ENCODE measurements at regions not wholly inside any gene's neighbourhood (a gene's known extent, or its start where the extent isn't known, plus 50 kb on each side); places are given as distances from the start of the nearest gene placed in this dataset.
"Not testable (repeated sequence)": the region's sequence is repeated elsewhere in the genome, so short reads cannot be mapped to it uniquely, and the experiment has no call there.

DNA sequence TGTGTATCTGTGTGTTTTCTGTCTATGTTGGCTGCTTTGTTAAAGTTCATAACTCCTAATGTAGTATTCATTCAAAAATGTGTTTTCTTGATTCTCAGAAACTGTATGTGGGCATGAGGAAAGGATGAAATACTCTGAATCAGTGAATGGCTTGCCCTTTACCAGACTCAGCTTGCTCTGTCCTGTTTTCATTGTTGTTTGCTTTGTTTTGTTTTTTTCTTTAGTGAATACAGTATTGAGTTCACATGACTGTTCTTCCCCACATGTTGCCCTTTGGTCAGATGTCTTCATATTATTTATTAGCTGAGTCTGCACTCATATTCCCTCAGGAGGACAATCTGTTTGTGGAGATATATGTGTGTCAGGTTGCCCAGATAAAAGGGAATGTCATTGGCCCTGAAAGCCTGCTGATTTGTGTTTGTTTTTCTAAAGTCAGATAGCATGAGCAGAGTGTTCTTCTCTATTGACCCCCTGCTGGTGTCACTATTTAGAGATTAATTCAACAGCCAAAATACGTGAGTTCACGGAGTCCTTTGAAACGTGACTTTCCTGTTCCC, 1184.4 kb downstream of the RPA4 start:
- DNase-seq = no peak

DNA sequence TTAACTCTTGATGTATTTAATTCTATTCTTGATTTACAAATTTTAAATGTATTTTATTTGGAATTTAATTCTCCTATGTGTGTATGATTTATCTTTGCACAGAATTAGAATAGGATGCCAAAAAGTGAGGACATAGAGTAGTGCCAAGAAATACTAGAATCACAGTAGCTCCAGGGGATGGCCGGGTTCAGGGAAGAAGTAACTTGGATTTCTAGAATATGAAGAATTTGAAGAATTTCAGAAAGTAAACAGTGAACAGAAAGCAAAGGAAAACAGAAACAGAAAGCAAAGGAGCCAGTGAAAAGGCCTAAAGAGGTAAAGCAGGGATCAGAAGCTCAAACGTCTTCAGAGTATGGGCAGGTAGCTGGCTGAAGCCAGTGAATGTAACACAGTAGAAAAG, 1187.6 kb downstream of the RPA4 start:
- DNase-seq = no peak

- DNase-seq = no peak
These were observed 1193.7 kb downstream of the RPA4 start for GRCh38 chrX:98077440-98077839.

DNA sequence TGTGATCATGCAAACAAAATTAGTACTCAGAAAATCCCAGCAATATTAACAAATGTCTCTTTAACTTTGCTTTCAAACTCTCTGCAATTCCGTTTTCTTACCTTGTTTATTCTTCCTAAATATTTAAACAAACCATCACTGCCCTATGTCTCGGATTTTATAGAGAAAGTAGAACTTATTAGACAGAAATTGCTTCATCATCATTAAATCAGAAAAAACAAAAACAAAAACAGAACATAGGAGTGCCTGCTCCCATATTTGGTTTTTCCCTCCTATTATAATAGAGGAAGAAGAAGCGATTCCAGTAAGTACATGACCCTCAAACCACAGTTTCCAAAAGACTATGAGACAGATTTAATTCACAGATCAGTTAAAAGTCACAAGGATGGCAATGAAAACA, 1228.0 kb downstream of the RPA4 start:
- no peak for DNase-seq

GRCh38 chrX:98114021-98114420, 1230.3 kb downstream of the RPA4 start:
- DNase-seq = no peak

DNA sequence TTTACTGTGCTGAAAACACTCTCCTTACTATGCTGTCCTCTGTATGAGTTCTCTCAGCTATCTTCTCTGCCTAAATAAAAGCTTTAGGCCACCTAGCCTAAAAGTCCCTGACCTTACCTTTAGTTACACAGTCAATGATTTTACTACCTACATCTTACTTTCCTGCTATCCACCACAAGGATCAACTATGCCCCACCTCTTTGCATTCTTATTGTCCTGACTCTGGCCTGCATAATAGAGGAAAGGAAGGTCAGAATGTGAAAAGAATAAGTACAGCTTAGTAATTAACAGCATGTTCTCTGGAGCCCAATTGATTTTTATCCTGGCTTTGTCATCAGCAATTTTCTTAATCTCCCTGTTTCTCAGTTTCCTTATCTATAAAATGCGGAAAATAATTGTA, 1257.8 kb downstream of the RPA4 start:
- DNase-seq = no peak

- DNase-seq = no peak
These were observed 1307.3 kb downstream of the RPA4 start for GRCh38 chrX:98191003-98191402.

DNA sequence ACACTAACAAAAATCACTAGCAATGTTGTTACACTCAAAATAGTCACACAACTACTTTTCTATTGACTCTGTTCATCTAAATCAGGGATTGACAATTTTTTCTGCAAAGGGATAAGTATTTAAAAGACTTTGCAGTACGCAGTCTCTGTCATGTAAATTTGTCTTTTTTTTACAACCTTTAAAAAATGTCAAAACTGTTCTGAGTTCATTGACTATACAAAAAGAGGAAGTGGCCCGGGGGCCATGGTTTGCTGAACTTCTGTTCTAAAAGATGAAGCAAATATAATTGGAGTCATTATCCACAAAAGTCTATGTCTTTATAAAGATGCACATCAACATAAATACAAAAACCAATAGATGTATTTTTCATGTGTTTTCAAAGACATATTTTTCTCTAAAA, 1310.3 kb downstream of the RPA4 start:
- no peak for DNase-seq

- no peak for DNase-seq
These were observed 1320.1 kb downstream of the RPA4 start for GRCh38 chrX:98203800-98204199.

GRCh38 chrX:98207947-98208346, 1324.2 kb downstream of the RPA4 start:
- no peak for DNase-seq

DNA sequence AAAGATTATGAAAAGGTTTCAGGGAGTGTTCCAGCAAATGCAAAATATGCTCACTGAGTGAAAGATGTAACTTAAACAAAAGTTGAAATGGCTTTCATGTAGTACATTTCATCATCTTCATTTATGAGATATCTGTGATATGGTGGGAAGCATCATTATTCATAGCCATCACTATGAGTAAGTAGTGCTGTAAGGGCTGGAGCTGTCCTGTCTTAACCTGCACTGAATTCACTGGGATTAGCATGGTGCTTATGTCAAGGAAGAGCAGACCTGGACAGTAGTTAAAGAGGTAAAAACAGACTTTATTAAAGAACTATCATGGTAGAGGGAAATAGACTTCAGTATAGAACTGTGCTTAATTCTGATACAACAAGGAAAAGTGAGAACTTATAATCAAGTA, 1347.3 kb downstream of the RPA4 start:
- no peak for DNase-seq

DNA sequence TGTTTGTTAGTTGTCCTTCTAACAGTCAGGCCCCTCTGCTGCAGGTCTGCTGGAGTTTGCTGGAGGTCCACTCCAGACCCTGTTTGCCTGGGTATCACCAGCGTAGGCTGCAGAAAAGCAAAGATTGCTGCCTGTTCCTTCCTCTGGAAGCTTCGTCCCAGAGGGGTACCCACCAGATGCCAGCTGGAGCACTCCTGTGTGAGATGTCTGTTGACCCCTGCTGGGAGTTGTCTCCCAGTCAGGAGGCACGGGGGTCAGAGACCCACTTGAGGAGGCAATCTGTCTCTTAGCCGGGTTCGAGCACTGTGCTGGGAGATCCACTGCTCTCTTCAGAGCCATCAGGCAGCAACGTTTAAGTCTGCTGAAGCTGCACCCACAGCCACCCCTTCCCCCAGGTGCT, 1356.4 kb downstream of the RPA4 start:
- not testable (repeated sequence) for DNase-seq

DNA sequence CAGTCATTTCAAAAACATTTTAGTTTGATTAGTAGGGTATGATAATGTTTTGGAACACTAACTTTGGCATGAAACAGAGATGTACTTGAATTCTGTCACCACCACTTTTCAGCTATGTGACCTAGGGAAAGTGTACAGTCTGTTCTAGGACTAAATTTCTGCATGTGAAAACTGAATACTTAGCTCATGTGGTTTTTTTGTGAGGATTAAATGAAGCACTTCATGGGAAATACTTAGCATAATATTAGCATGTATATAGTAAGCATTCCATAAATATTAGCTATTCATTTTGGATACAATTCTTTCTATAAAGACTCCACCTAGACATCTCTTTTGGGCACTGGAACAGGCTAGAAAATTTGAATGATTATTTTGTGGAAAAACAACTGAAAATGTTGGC, 1379.4 kb downstream of the RPA4 start:
- DNase-seq = no peak

GRCh38 chrX:98289726-98290125, 1406.0 kb downstream of the RPA4 start:
- DNase-seq = no peak

DNA sequence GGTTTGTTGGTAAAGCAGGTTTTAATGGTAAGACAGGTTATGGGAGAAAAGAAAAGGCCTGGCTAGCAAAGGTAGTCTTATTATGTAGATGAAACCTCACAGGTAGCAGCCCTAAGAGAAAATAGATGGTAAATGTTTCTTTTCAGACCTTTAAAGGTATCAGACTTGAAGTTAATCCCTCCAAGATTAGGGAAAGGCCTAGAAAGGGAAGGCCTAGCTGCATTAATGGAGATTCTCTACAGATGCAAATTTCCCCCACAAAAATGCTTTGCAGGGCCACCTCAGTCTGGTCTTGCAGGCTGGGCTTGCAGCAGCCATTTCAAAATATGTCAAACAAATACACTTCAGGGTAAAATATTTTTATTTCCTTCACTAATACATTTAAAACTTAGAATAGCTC, 1410.6 kb downstream of the RPA4 start:
- no peak for DNase-seq

DNA sequence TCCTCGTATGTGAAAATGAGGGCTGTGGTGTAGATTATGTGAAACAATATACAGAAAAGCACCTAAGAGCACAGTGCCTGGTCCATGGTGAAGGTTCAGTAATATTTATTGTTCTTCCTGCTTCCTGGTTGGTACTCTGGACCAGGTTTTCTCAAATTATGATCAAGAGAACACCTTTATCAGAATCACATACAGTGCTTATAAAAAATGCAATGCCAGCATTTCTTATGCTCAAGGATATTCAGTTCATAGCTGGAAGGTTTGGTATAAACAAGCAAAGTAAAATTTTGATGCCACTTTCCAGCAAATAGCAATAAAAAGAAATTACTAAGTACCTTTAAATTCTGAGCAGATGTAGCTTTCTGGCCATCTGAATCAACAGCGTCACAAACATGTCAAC, 1412.4 kb downstream of the RPA4 start:
- DNase-seq = no peak

- no peak for DNase-seq
These were observed 1416.1 kb downstream of the RPA4 start for GRCh38 chrX:98299785-98300184.

GRCh38 chrX:98300536-98300935, 1416.8 kb downstream of the RPA4 start:
- DNase-seq = not testable (repeated sequence)

DNA sequence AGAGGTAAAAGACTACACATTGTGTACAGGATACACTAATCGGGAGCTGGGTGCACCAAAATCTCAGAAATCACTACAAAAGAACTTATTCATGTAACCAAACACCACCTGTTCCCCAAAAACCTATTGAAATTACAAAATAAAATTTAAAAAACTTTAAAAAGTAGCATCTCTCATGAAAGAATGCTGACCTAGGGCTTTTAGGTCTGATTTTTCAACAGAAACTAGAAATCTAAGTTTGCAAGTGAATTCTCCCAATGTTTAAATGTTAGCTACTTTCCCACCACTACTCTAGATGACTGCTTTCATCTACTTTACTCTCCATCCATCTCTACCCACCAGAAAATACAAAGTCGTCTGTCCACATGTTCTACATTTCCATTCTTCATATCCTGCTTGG, 1447.7 kb downstream of the RPA4 start:
- DNase-seq = no peak

DNA sequence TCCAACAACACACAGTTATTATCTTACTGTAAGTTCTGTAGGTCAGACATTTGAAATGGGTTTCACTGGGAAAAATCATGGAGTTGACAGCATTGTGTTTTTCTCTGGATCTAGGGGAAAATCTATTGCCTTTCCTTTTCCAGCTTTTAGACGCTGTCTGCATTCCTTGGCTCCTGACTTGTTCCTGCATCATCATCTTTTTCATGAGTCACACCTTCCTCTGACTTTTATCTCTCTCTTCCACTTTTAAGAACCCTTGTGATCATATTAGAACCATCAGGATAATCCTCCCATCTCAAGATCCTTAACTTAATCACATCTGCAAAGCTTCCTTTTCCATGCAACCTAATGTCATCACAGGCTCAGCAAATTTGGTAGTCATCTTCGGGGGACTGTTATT, 1454.8 kb downstream of the RPA4 start:
- DNase-seq = no peak

DNA sequence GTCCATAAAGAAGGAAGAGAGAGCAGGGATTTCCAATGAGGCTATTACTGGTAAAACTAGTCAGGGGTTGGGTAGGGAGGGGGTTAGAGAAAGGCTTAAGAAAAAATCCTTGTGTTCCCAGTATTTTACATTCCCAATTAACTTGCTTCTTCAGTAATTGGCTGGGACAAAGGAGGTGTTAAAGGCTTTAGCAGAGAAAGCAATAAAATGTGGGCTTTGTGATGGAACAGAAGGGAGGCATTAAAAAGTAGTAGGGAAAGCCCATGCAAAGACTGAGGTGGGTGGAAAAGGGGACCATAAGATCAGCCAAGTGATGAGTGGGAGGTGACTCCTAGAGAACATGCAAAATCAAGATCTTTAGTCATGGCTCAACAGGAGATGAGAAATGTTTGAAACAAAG, 1467.2 kb downstream of the RPA4 start:
- no peak for DNase-seq

DNA sequence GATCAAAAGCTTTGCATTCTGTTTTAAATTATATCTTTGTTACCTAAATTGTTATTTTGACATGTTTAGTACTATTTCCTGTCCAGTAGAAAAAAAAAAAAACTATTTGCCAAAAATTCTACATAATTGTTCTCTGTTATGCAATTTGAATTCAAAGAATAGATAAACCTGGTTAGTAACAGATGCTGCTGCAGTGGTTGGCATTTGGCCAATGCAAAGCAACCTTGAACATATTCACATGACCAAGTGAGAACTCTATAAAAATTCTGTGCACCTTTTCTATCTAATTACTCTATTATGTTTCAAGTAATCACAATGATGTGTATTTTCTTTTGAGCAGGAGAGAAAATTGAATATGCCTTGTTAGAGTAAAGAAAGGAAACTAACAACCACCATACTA, 1473.4 kb downstream of the RPA4 start:
- no peak for DNase-seq

DNA sequence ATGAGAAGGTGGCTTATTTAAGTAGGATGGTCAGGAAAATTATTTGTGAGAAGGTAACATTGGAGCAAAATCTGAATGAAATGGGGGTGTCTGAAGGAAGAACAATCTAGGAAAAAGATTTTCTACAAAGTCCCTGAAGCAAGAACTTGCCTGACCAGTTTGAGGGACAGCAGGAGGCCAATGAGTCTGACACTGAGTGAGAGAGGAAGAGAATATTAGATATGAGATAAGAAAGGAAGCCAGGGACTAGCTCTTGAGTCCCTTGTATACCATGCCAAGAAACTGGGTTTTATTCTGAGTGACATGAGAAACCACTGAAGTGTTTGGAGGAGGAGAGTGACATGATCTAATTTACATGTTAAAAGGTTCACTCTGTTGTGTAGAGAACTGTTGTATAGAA, 1478.9 kb downstream of the RPA4 start:
- DNase-seq = no peak

DNA sequence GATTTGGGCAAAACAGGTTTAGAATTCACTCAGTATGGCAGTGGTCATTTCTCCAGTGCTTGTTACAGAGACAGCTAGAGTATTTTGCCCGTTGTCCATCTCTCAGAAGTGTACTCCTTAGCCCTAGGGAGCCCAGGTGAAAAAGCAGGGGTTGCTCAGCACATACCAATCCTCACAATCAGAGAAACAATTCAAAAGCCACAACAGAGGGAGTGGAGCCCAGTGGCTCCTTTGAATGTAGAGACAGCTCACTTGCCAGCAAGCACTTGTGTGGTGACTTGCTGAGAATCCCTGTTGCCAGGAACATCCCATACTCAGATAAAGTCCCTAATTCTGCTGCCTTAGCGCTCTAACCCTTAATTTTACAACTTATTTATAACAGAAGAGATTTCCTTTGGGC, 1488.3 kb downstream of the RPA4 start:
- DNase-seq = no peak

GRCh38 chrX:98379134-98379533, 1495.4 kb downstream of the RPA4 start:
- no peak for DNase-seq

DNA sequence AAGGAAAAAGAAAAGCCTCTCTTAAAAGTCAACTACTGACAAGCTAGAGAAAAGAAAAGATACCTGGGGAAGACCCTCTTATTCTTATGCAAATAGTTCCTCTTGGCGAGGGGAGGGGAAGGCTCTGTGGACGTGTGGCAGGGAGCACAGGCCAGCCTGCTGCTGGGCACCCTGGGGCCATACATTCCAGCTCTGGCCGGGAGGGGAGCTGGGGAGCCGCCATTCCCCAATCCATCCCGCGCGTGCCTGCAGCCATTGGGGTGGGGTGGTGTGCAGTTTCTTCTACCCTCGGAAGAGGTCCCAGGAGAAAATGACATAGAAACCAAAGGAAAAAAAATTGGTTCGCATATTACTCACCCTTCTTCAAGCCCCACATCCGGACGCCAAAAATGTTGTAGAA, 1496.4 kb downstream of the RPA4 start:
- DNase-seq = no peak
